Activated naive CD8-positive, alpha-beta T cell treated with anti-CD3 and anti-CD28 coated beads, Interleukin-2, amount 50 U/mL, for 24 hours (primary cell): ENCODE measurements at regions not wholly inside any gene's neighbourhood (a gene's known extent, or its start where the extent isn't known, plus 50 kb on each side); places are given as distances from the start of the nearest gene placed in this dataset.
"Not testable (repeated sequence)": the region's sequence is repeated elsewhere in the genome, so short reads cannot be mapped to it uniquely, and the experiment has no call there.

Experiments used
- ATAC-seq: fragments of 150-1000 bp; cut with Tn5 transposase; one replicate; pipeline ENCODE4 v1.10.0; 2021
- DNase-seq: peaks from one replicate; pipeline ENCODE4 v3.0.0; 2021
- H3K27ac Mint-ChIP-seq: one replicate; pipeline ENCODE4 v1.8.0; 2021; ENCODE audit warnings: mild to moderate bottlenecking, mixed read lengths
- H3K27me3 Mint-ChIP-seq: one replicate; pipeline ENCODE4 v1.8.0; 2021; ENCODE audit warnings: mixed read lengths
- H3K36me3 Mint-ChIP-seq: one replicate; pipeline ENCODE4 v1.8.0; 2021; ENCODE audit warnings: low read depth, mixed read lengths
- H3K4me1 Mint-ChIP-seq: one replicate; pipeline ENCODE4 v1.8.0; 2021; ENCODE audit warnings: mixed read lengths
- H3K4me3 Mint-ChIP-seq: one replicate; pipeline ENCODE4 v1.8.0; 2021; ENCODE audit warnings: mild to moderate bottlenecking, moderate library complexity, mixed read lengths
- H3K9me3 Mint-ChIP-seq: one replicate; pipeline ENCODE4 v1.8.0; 2021; ENCODE audit warnings: mixed read lengths

- DNase-seq, result no peak
- no peaks in the 10 kb centered on the region for H3K36me3 Mint-ChIP-seq
Measured at GRCh38 chr3:187810021-187810446, 64.8 kb upstream of the BCL6 start.

DNA sequence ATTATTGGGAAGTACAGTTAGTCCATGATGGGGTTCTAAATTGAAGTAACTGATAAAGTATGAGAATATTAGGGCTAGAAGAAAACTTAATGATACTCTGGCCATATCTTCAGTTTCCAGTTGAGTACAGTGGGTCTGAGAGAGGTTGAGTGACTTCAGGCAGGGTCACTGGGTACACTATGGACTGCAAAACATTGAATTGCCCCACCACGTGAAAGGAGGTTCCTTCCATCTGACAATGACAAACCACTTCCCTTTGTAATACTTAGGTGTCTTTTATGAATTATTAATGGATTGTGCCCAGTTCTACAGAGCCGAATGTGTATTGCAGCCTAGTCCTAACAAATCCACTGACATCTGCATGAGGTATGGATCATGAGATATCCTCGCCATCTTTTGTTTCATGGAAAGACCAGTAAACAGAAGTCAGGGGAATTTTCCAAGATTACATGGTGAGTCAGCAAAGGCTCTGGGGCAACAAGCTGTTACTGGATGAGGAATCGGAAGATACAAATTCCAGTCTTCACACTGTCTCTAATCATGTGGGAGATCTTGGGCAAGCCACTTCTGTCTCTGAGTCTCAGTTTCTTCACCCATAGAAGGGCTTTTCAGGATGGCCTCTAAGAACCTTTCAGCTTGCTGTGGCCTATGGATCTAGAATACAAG lies 66.5 kb upstream of the BCL6 start:
- Mint-ChIP-seq H3K27me3 (no peaks in the 10 kb centered on the region), H3K4me3 (no peak overlapping the region), H3K27ac (no peak overlapping the region), H3K4me1 (peaks cover 14% of the 10 kb centered on the region), H3K36me3 (no peaks in the 10 kb centered on the region), H3K9me3 (no peaks in the 10 kb centered on the region)
- ATAC-seq (no peak), DNase-seq (no peak)

More at GRCh38 chr3:187810021-187810446, 64.8 kb upstream of the BCL6 start:
- Mint-ChIP-seq H3K4me1 (peaks cover 30% of the 10 kb centered on the region), H3K27me3 (no peaks in the 10 kb centered on the region), H3K4me3 (no peak overlapping the region), H3K27ac (no peak overlapping the region), H3K9me3 (no peaks in the 10 kb centered on the region)
- no peak for ATAC-seq

GRCh38 chr3:187812496-187812895 lies 67.2 kb upstream of the BCL6 start:
- no peak overlapping the region for H3K4me3 Mint-ChIP-seq
- no peak overlapping the region for H3K27ac Mint-ChIP-seq
- H3K36me3 Mint-ChIP-seq, result no peaks in the 10 kb centered on the region
- no peaks in the 10 kb centered on the region for H3K9me3 Mint-ChIP-seq
- ATAC-seq (no peak), DNase-seq (no peak)
- H3K4me1 Mint-ChIP-seq, result peaks cover 6% of the 10 kb centered on the region
- H3K27me3 Mint-ChIP-seq, result no peaks in the 10 kb centered on the region

GRCh38 chr3:187813198-187813597 lies 67.9 kb upstream of the BCL6 start:
- no peak overlapping the region for H3K27ac Mint-ChIP-seq
- no peak for ATAC-seq
- H3K4me3 Mint-ChIP-seq, result no peak overlapping the region
- peaks cover 2% of the 10 kb centered on the region for H3K4me1 Mint-ChIP-seq
- no peaks in the 10 kb centered on the region for H3K9me3 Mint-ChIP-seq
- H3K36me3 Mint-ChIP-seq, result no peaks in the 10 kb centered on the region
- H3K27me3 Mint-ChIP-seq, result no peaks in the 10 kb centered on the region
- no peak for DNase-seq

- DNase-seq, H3K4me3 Mint-ChIP-seq, H3K9me3 Mint-ChIP-seq, H3K36me3 Mint-ChIP-seq, H3K27me3 Mint-ChIP-seq, H3K27ac Mint-ChIP-seq, ATAC-seq: not testable (repeated sequence)
- peaks cover 10% of the 10 kb centered on the region for H3K4me1 Mint-ChIP-seq
Measured at GRCh38 chr3:187817766-187818165, 72.5 kb upstream of the BCL6 start.

GRCh38 chr3:187821616-187822317 lies 76.5 kb upstream of the BCL6 start:
- DNase-seq (no peak), ATAC-seq (no peak)
- Mint-ChIP-seq H3K4me1 (peaks cover 15% of the 10 kb centered on the region), H3K4me3 (no peak overlapping the region), H3K36me3 (no peaks in the 10 kb centered on the region), H3K9me3 (peaks cover 5% of the 10 kb centered on the region), H3K27me3 (no peaks in the 10 kb centered on the region), H3K27ac (no peak overlapping the region)

DNA sequence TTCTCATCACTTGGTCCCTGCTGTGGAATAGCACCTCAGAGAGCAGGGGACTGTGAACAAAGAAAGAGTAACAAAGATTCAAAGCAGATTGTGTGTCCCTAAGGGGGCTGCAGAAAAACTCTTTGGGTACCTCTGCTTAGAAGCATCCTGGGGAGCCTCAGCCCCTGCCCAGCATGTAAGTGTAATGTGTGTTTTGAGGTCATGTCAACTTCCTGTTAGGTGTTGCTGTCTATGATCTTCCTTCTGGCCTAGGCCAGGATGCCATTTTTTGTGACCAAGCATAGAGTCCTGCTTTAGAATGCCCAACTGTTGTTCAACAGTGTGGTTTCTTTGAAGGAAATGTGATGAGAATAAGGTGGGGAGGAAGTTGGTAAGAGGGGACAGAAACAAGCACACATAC lies 77.1 kb upstream of the BCL6 start:
- Mint-ChIP-seq H3K9me3 (peaks cover 5% of the 10 kb centered on the region), H3K4me3 (no peak overlapping the region), H3K4me1 (peaks cover 15% of the 10 kb centered on the region), H3K36me3 (no peaks in the 10 kb centered on the region), H3K27me3 (no peaks in the 10 kb centered on the region), H3K27ac (peak overlapping the region; percentile 19)
- DNase-seq (no peak), ATAC-seq (peak; percentile 49)

- H3K4me3 Mint-ChIP-seq, result no peak overlapping the region
- DNase-seq, result no peak
- ATAC-seq, result no peak
- no peaks in the 10 kb centered on the region for H3K36me3 Mint-ChIP-seq
- no peak overlapping the region for H3K27ac Mint-ChIP-seq
- peaks cover 19% of the 10 kb centered on the region for H3K4me1 Mint-ChIP-seq
- no peaks in the 10 kb centered on the region for H3K27me3 Mint-ChIP-seq
- H3K9me3 Mint-ChIP-seq, result peaks cover under 1% of the 10 kb centered on the region
Measured at GRCh38 chr3:187823746-187824145, 78.5 kb upstream of the BCL6 start.

DNA sequence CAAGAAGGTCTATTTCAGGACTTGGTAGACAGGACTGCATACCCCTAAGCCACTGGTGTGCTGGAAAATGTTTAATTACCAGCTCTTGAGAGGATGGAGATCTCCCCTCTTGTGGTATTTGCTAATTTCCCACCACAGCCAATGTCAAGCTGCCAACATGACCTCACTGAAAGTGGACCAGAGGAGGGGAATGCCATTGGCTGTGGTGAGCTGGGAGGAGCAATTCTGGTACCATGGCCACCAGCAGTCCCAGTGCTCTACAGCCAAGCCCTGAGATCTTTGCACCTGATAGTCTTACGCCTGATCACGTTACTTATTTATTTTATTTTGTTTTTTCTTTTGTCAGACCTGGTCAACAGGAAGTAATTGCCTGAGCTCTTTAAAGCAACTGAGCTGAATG lies 82.5 kb upstream of the BCL6 start:
- no peak overlapping the region for H3K27ac Mint-ChIP-seq
- H3K4me3 Mint-ChIP-seq, result no peak overlapping the region
- H3K9me3 Mint-ChIP-seq, result no peaks in the 10 kb centered on the region
- no peaks in the 10 kb centered on the region for H3K27me3 Mint-ChIP-seq
- peaks cover 27% of the 10 kb centered on the region for H3K4me1 Mint-ChIP-seq
- no peak for ATAC-seq
- no peak for DNase-seq
- no peaks in the 10 kb centered on the region for H3K36me3 Mint-ChIP-seq

DNA sequence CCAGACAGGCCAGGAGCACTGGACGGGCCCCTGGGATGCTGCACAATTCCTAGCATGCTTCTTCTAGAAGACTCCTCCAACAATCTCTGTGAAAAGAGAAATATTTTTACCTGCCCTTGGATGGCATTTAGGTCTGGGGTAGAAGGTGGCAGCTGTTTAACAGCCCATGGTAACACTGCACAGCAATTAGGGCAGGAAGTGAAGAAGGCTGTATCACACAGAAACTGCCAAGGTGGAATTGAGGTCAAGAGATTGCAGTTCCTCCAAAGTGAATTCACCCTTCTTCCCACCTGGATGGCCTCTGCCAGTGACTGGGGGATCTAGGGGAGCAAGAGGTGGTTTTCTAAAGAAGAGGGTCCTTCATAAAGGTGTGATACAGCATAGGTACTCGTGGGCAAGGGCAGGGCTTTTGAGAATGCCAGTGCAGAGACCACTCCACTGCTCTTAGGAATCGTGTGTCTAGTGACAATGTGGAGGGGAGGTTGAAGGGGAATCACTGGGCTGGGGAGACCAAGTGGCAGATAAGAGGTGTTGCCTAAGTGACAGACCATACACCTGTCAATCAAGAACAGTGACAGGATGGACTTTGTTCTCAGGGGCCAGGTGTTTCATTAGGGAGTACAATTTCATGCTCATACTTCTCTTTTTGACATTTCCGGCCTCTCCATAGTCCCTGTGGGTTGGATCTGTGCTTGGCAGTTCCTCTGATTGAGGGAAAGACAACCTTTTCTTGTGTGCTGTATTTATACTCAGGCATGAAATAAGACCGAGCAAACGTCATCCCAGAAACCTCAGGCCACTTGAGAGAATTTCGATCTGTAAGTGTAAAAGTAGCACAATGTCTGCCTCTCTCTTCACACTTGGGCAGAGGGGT lies 83.5 kb upstream of the BCL6 start:
- no peaks in the 10 kb centered on the region for H3K9me3 Mint-ChIP-seq
- H3K27ac Mint-ChIP-seq, result peak overlapping the region; percentile 10
- peaks cover 24% of the 10 kb centered on the region for H3K4me1 Mint-ChIP-seq
- ATAC-seq, result peak; percentile 48
- no peaks in the 10 kb centered on the region for H3K27me3 Mint-ChIP-seq
- H3K4me3 Mint-ChIP-seq, result no peak overlapping the region
- H3K36me3 Mint-ChIP-seq, result no peaks in the 10 kb centered on the region
- DNase-seq, result no peak

DNA sequence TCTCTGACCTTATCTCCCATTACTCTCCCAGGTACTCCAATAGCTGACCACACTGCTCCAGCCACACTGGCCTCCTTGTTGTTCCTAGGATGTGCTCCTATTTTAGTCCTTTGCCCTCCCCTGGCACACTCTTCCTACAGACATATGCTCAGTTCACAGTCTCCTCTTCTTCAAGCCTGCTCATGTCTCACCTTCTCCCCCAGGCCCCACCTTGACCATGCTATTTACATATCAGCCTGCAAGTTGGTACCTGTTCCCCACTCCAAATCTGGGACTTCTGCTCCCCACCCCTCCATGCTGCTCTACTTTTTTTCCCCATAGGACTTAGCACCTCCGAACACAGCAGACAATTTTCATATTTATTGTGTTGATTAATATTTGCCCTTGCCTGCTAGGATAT lies 84.9 kb upstream of the BCL6 start:
- ATAC-seq (no peak), DNase-seq (no peak)
- H3K9me3 Mint-ChIP-seq, result no peaks in the 10 kb centered on the region
- H3K4me3 Mint-ChIP-seq, result no peak overlapping the region
- peaks cover 37% of the 10 kb centered on the region for H3K4me1 Mint-ChIP-seq
- H3K27me3 Mint-ChIP-seq, result no peaks in the 10 kb centered on the region
- H3K36me3 Mint-ChIP-seq, result no peaks in the 10 kb centered on the region
- H3K27ac Mint-ChIP-seq, result no peak overlapping the region

DNA sequence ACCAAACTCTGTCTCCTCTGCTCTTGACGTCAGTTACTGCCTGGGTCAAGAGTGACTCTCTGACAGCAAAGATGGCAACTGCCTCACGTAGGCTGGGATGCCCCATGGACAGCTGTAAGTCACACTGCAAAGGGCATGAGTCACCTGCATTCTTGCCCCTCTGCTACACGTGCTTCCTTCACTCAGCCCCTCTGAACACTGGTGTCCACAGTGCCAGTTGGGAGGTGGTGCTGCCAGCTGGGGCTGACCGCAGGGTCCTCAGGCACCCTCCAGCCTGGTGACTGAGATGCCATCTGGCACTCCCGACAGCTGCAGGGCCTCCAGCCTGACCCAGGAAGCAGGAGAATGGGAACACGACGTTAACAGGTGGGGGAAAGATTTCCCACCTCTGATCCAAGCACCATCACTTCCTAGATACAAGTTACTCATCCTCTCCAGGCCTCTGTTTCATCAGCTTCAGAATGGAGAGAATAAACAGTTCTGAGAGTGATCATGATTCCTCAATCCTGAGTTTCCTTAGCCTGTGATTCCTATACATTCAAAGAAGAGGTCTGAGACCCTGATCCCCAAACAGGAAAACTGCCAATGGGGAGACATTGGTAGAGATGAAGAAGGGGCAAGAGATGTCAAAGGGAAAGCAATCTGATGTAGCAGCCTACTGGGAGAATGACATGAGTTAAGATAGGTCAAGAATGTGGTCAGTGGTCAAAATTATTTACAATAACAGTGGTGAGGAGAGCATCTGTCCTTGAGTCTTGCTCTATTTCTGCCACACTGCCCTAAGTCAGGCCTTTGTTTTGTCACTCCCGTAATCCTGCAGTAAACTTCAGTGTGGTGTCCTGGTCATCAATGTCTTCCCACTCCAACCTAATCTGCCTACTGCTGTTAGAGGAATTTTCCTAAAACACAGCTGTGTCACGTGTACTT lies 86.1 kb upstream of the BCL6 start:
- no peaks in the 10 kb centered on the region for H3K9me3 Mint-ChIP-seq
- no peaks in the 10 kb centered on the region for H3K36me3 Mint-ChIP-seq
- H3K4me3 Mint-ChIP-seq, result no peak overlapping the region
- H3K4me1 Mint-ChIP-seq, result peaks cover 45% of the 10 kb centered on the region
- H3K27me3 Mint-ChIP-seq, result no peaks in the 10 kb centered on the region
- H3K27ac Mint-ChIP-seq, result no peak overlapping the region
- ATAC-seq (no peak), DNase-seq (no peak)

GRCh38 chr3:187832202-187832601 lies 86.9 kb upstream of the BCL6 start:
- no peak for DNase-seq
- no peak overlapping the region for H3K4me3 Mint-ChIP-seq
- no peak for ATAC-seq
- H3K4me1 Mint-ChIP-seq, result peaks cover 45% of the 10 kb centered on the region
- H3K27ac Mint-ChIP-seq, result no peak overlapping the region
- no peaks in the 10 kb centered on the region for H3K27me3 Mint-ChIP-seq
- H3K9me3 Mint-ChIP-seq, result no peaks in the 10 kb centered on the region
- no peaks in the 10 kb centered on the region for H3K36me3 Mint-ChIP-seq

DNA sequence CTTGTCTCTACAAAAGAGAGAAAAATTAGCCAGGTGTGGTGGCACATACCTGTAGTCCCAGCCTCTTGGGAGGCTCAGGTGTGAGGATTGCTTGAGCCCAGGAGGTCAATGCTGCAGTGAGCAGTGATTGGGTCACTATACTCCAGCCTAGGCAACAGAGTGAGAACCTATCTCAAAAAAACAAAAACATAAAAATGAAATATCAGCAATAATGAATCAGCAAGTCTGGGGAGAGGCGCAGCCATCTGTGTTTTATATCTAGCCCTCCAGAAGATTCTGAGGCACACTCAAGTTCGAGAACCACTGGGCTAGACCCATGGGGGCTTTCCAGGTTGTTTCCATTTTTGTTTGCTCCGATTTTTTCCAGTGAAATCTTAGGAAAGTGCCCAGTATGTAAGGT lies 88.1 kb upstream of the BCL6 start:
- Mint-ChIP-seq H3K36me3 (no peaks in the 10 kb centered on the region), H3K27me3 (peaks cover 3% of the 10 kb centered on the region), H3K4me1 (peaks cover 45% of the 10 kb centered on the region), H3K4me3 (no peak overlapping the region), H3K9me3 (no peaks in the 10 kb centered on the region), H3K27ac (no peak overlapping the region)
- no peak for DNase-seq
- ATAC-seq, result no peak
